Activated naive CD4-positive, alpha-beta T cell (primary cell): ENCODE measurements at regions not wholly inside any gene's neighbourhood (a gene's known extent, or its start where the extent isn't known, plus 50 kb on each side); places are given as distances from the start of the nearest gene placed in this dataset.
"Not testable (repeated sequence)": the region's sequence is repeated elsewhere in the genome, so short reads cannot be mapped to it uniquely, and the experiment has no call there.

Source experiments
- DNase-seq, 4 experiments: peaks; one replicate each; lab custom pipeline; 2025; lab: John Stamatoyannopoulos, UW

- DNase-seq: no peak
Measured at GRCh38 chr10:8173243-8173865, 118.9 kb downstream of the GATA3 start.

- no peak for DNase-seq
Measured at GRCh38 chr10:8173866-8174243, 119.4 kb downstream of the GATA3 start.

DNA sequence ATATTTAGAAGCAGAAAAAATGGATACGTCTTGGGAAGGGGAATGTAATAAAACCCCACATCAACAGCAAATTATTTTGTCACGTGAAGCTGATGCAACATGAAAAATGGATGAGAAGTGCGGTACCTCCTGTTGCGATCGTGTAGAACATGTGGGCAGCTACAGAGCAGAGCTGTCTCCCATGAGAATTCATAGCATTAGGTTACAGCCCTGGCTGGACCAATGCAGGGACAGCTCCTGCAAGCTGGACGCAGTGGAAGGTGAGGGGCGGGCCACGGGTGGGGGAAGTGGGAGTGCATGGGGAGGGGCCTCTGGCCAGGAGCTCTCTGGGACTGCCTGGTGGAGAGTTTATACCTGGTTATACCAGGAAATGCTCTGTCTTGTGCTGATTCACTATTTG is 120.3 kb downstream of the GATA3 start:
- no peak for DNase-seq

GRCh38 chr10:8177526-8177925 is 123.0 kb downstream of the GATA3 start:
- DNase-seq: not testable (repeated sequence)

GRCh38 chr10:8179773-8180172 is 125.3 kb downstream of the GATA3 start:
- DNase-seq: not testable (repeated sequence)

DNA sequence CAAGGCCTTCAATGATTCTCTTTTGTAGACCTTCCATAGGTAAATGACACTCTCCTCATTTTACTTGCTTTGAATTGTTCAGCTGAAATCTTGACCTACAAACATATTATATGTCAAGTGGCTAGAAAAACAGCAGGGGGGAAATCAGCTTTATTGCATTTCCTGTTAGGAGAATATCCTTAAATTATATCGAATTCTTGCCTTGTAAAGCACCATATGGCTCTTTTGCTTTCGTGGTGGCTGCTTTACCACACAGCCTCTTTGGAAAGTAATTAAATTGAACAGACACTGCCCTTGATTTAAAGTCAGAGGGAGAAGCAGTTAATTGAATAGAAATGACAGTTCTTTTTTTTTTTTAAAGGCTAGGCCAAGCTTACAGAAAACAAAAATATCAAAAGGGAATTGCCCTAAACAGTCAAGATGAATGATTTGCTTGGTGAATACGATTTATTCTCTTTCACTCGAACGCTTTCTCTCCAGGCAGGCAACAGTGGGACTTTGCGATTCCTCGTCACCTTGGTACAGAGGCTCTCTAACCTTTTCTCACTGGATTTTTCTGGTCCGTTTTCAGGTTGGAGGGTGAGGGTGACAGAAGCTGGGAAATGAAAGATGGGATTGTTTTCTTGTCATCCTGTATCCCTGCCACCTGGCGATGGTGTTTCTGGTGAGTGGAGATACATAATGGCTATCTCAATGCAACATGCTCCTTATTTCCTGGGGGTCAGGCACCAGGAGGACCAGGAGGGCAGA is 126.0 kb downstream of the GATA3 start:
- no peak for DNase-seq

GRCh38 chr10:8181496-8182157 is 127.1 kb downstream of the GATA3 start:
- no peak for DNase-seq

- DNase-seq: no peak
Measured at GRCh38 chr10:8182806-8183205, 128.3 kb downstream of the GATA3 start.

DNA sequence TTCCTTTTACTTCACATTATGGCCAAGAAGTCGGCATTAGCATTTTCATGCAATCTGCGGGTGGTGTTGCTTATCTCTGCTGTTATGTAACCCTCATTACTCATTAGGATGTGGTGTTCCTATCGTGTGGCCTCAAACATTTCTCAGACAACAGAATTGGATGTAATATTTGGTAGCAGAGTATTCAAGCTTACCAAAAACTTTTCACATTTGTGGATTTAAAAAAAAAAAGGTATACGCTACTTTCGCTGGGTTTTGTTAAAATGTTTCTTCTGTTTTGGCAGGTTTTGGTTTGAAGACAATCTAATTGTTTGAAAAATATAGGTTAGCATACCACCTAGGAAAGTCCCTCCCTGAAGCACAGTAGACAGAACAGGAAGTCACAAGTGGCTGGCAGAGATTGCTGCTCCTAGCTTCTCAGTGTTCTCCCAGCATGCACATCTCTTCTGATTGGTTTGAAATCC is 128.8 kb downstream of the GATA3 start:
- DNase-seq: no peak

DNA sequence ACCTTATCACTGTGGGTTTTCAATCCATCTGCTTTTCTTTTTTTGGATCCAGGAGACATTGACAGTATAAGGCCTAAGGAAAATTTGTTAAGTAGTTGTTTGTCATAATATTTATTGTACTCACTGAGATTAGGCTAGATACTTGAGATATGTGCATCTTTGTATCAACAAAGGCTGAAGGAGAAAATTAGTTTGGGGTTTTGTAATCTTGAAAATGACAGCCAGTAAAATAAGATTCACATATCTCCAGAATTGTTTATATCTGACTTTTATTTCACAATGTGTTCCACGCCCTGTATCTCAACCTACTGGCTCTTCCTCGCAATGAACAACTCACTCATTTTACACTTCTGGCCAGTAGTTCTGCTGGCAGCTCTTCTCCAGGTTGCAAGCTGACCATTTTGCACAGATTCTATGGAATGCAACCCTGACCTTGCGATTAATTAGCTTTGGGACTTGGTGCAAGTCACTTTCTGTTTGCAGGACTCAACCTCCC is 132.7 kb downstream of the GATA3 start:
- DNase-seq: no peak

- DNase-seq: no peak
Measured at GRCh38 chr10:8189458-8189857, 135.0 kb downstream of the GATA3 start.

- no peak for DNase-seq
Measured at GRCh38 chr10:8192301-8192700, 137.8 kb downstream of the GATA3 start.

- no peak for DNase-seq
Measured at GRCh38 chr10:8193546-8193945, 139.1 kb downstream of the GATA3 start.

DNA sequence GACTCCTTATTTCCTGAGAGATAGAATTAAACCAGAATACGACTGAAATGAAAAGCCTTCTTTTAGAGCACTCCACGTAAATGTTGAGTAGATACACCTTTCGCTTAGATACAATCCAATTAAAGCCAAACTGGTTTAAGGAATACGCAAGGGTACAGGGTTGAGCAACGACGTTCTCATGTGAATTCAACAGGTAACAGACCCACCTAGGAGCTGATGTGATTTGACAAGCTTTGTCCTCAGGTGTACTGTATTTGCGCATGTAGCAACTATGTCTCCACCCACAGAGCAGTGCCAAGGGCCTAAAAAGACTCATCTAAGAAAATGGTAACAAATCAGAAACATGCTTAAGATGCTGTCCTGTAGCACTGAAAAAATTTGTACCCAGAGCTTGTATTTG is 139.6 kb downstream of the GATA3 start:
- no peak for DNase-seq

GRCh38 chr10:8206882-8207281 is 152.4 kb downstream of the GATA3 start:
- no peak for DNase-seq

GRCh38 chr10:8211631-8212030 is 157.1 kb downstream of the GATA3 start:
- DNase-seq: no peak

DNA sequence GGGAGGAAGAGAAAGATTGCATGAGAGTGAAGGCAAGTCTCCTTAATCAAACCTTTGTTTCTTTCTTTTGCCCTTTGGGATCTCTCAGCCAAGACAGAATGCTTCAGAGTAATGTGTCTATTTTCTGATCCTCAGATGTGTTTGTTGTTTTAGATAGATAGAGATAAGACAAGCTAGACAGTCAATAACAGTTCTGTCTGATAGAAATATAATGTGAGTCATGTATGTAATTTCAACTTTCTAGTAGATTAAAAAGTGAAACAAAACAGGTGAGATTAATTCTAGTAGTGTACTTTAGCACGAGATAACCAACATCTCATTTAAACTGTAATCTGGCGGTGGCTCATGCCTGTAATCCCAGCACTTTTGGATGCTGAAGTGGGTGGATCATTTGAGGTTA is 159.2 kb downstream of the GATA3 start:
- DNase-seq: no peak

DNA sequence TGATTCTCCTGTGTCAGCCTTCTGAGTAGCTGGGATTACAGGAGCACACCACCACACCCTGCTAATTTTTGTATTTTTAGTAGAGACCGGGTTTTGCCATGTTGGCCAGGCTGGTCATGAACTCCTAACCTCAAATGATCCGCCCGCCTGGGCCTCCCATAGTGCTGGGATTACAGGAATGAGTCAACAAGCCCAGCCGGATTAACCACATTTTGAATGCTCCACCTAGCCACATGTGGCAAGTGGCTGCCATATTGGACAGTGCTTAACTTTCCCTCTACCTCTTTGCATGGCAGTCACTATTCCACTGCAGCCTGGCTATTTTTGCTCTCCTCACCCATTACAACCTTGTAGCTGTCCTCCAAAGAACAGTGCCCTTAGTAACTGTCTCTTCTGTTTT is 160.1 kb downstream of the GATA3 start:
- no peak for DNase-seq

- DNase-seq: no peak
Measured at GRCh38 chr10:8216893-8217292, 162.4 kb downstream of the GATA3 start.

DNA sequence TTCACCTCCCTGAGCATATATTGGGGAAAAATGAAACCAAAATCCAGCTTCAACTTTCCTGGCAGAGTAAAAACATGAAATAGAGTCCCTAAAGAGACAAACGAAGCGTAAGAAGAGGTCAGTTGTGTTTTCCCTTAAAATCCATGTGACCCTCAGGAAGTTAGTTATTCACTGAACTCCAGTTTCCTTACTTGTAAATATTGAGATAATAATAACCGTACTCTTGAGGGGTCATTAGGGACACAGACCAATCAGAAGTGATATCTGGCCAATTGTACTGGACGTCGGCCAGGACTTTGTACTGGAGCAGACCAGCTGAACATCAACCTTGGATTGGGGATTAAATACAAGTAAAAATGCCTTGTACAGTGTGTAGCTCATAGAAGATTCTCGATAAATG is 167.0 kb downstream of the GATA3 start:
- no peak for DNase-seq

DNA sequence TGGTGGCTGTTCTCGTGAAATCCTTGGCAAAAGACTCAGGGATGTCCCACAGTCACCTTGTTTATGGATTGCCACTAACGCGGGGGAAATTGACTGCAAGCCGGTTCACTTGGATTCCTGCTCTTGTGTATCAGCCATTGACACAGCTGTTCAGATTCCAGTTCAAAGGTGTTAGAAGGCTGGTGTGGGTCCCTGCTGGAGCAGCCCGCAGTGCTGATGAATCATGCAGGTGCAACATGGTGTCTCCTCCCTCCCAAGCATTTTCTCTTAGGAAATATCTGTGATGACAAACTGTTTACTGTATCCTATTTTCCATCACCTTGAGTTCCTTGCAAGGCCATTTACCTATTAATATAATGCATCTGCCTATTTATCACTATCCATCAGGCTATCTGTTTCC is 170.1 kb downstream of the GATA3 start:
- DNase-seq: no peak

DNA sequence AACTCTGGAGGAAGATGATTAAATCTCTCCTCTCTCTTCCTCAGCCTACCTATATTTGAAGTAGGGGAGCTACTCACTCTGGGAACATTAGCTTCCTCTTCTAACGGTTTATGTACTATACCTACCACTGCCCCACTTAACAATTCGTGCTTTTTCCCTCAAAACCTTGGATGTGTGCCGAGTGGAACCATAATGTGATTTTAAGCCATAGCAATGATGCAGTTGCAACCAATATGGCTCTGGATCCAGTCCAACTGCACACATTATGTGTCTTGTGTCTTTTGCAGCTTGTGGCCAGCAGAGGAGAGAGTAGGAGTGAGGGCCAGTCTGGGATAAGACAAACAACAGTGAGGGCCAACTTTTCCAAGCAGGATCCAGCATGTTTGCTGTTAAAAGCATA is 170.7 kb downstream of the GATA3 start:
- DNase-seq: no peak

GRCh38 chr10:8227246-8227645 is 172.8 kb downstream of the GATA3 start:
- DNase-seq: no peak
